Omental fat pad (tissue), 3 donors: ENCODE measurements at regions not wholly inside any gene's neighbourhood (a gene's known extent, or its start where the extent isn't known, plus 50 kb on each side); places are given as distances from the start of the nearest gene placed in this dataset.
A peak's percentile ranks its signal among the peaks of the same experiment; 100 is the strongest.

Experiments
- ATAC-seq: fragments of 150-250 bp; one replicate; pipeline ENCODE4 v1.9.1; 2016; ENCODE audit warnings: mild to moderate bottlenecking, moderate library complexity; ENCODE audit not compliant: low FRiP score
- DNase-seq: peaks from one replicate; pipeline ENCODE4 v3.0.0-alpha.2; 2019; ENCODE audit warnings: low spot score
- CTCF ChIP-seq, 3 donors: fragments of 450-650 bp; IDR thresholded peaks; one replicate each; pipeline ENCODE4 v1.5.1; 2016 to 2017; ENCODE audit warnings: antibody characterized with exemption in 3 of 3, mild to moderate bottlenecking in 3 of 3, moderate library complexity in 2 of 3

DNA sequence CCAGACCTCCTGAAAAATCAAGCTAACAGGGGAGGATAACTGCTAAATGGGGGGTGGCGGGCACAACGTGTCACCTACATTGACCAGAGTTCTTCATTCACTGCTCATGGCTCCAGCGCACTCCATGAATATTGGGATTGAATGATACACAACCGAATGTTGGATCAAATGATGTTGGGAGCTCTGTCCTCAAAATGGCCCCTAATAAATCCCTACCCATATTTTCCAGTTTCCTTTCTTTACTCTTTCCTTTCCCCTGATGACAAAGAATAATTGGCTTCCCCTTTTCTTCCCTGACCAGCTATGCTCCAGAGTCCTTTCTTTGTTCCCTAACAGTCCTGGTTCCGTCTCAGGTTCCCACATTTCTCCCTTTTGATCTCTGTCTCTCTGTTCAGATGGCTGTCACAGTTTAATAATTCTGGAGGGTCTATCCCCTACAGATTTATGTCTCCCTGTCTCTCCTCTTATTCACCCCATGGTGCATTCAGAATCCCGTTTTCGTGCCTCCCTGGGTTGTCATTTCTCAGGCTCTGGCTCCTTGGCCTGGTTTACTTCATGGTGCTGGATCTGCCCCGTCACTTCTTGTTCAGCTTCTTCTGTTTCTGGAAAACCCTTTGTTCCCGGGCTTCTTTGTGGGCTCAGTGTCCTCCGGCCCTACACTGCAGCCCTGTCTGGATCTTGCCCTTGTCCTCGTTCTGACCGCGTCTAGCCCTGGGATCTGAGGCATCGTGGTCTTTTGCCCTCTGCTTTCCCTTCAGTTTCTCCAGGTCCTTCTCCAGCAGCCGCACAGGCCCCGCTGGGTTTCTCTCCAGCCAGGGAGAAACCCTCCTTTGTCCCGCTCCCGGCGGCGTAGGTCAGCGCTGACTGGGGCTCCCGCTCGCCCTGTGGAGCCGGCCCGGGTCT lies 78.3 kb downstream of the NDUFS5 start:
- no peak for TF ChIP-seq CTCF (IDR thresholded peaks at IDR 0.05)
- DNase-seq, result no peak

DNA sequence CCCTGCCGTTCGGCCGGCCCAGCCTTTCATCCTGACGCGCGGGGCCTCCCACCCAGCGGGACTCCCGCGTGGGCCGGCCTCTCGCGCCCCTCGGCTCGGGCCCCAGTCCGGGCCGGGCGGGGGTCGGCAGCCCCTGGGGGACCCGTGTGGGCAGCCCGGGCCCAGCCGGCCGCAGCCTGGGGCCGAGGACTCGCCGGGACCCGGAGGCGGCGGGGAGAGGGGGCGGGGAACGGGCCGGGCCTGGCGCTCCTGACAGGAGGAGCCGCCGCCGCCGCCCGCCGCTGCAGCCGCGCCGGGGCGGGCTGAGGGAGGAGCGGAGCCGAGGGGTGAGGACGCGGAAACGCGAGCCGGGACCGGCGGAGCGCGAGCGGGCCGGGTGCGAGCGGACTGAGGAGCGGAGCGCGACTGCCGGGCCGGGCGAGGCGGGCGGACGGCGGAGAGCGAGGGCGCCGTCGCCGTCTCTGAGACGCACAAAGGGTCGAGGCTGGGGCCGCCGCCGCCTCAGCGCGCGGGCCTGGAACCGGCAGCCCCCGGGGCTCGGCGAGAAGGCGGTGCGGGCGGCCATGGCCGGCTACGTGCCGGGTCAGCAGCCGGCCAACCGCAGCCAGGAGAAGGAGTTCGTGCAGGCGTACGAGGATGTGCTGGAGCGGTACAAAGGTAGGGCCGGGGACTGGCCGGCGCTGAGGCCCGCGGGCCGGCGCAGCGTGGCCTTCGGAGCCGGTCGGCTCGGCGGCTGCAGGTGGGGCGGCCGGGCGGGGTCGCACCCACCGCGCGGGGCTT lies 79.1 kb downstream of the NDUFS5 start:
- ATAC-seq (peak; percentile 83), DNase-seq (no peak)
- TF ChIP-seq CTCF (IDR thresholded peaks at IDR 0.05), result no peak

More for the DNA sequence above, 78.3 kb downstream of the NDUFS5 start:
- ATAC-seq, result peak; percentile 57

DNA sequence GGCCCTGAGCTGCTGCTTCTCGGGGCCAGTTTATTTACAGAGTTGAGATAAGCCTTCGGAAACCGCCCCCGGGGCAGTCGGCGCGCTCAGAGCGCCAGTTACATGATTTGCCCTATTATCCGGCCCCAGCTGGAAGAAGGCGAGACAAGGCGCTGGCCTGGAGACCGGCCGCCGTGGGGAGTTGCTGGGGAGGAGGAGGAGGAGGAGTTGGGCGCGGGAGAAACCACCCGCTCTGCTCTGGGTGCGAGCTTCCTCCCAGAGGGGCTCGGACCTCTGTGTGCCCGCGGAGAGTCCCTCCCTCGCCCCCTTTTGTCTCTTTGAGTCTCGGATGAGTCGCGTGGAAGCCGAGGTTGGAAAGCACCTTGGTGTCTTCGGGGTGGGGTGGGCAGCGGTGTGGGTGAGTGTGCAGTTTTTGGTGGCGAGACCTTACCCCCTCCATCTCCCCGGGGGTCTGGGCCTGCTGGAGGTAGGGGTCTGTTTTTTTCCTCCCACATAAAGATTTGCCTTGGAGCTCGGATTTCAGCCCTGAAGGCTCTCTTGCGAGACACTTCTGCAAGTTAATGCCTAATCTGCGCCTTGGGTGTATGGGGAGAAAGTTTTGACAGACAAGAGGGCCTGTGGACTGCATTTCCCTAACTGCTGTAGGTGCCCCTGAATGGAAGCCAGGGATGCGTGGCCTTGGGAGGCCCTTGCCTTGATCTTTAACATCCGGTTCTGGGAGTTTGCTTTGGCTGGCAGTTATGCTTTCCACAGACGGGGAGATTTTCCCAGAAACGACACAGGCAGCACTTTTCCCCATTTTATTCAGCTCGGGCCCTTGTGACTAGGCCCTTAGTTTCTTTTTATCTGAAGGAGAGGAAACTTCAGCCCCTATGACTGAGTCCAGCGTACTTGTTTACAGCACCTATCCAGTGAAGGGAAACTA lies 80.0 kb downstream of the NDUFS5 start:
- DNase-seq (no peak), ATAC-seq (peak; percentile 13)
- TF ChIP-seq CTCF (IDR thresholded peaks at IDR 0.05), result no peak

DNA sequence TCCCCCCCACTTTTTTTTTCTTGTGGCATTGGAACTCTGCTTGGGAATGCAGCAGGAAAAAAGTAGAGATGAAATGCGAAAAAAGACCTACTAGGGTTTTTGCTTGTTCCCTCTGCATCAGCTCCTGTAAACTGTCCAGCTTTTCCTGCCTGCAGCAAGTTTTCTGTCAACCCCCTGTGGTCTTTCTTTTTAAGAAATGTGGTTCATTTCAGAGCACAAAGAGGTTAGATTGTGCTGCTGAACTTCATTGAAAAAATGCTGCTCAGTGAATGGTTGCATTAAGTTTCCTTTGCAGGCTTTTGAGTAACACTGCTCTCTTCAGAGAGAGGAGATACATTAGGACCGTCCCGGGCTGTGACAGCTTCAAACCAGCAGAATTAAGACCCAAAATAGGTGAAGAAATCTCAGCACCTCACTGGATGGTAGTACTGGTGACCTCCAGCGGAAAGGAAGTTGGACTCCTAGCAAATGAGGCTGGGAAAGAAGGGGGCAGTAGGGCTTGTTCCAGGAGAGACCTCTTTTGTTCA lies 80.7 kb downstream of the NDUFS5 start:
- TF ChIP-seq CTCF (IDR thresholded peaks at IDR 0.05), result no peak
- ATAC-seq (no peak), DNase-seq (no peak)

GRCh38 chr1:39107341-39108290 lies 81.5 kb downstream of the NDUFS5 start:
- TF ChIP-seq CTCF (IDR thresholded peaks at IDR 0.05), result no peak
- ATAC-seq, result no peak
- no peak for DNase-seq
